Activated CD4-positive, alpha-beta T cell treated with anti-CD3 and anti-CD28 coated beads, Interleukin-2, amount 50 U/mL, for 4 hours (primary cell): ENCODE measurements at regions not wholly inside any gene's neighbourhood (a gene's known extent, or its start where the extent isn't known, plus 50 kb on each side); places are given as distances from the start of the nearest gene placed in this dataset.

Source experiments
- DNase-seq, 2 experiments: peaks; one replicate each; pipeline ENCODE4 v3.0.0-alpha.2; 2020

DNA sequence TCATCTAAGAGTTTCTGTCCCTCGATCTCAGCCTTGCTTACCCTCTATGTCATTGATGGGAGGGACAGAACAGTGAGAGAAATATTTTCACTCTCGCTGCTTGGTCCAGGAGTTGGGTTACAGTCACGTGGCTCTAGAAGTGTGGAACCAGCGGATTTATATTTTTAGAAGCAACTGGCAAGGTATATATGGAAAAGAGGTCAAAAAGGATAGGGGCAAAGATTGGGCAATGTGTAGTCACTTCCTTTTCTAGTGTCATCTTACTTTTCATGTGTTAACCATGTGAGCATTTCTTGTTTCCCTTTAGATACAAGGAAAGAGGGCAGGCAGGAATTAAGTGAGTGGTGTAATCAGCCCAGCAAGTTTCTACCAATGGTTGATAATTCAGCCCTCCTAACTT lies 111.5 kb upstream of the ZNF366 start:
- no peak for DNase-seq

DNA sequence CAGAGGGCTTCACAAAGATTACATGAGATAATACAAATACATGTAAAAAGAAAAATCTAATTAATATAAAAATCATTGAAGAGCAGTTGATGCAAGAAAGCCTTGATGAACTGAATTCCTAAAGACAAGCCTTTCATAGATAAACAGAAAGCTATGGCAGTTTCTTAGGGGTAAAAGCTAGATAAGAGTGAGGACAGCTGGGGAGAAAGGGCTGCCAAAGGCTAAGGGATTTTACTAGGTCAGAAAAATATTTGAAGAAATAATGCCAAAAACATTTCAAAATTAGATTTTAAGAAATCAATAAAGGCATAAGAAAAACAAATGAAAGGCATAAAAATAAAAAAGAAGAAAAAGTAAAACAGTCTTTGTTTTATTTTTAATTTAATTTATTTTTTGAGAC lies 107.9 kb upstream of the ZNF366 start:
- DNase-seq = no peak

GRCh38 chr5:72613515-72613914 lies 106.3 kb upstream of the ZNF366 start:
- DNase-seq = no peak

DNA sequence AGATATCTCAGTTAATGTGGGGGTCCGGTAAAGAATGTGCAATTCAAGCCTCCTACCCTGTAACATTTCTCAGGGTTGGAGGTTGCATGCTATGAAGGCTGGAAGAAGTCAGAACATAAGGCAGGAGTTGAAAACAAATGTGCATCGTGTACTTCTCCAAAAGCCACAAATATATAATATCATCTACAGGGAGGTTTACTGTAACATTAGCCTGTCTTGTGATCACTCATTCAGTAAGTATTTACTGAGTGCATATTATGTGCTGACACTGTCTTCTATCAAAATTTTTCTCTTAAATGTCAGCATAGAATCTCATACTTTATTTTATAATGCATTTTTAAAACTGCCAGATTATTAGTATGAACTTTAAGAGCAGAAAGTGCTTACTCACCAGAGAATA lies 105.6 kb upstream of the ZNF366 start:
- DNase-seq = no peak

GRCh38 chr5:72611118-72611730 lies 104.0 kb upstream of the ZNF366 start:
- peak; percentile 2 to 4 for DNase-seq

GRCh38 chr5:72608926-72609325 lies 101.7 kb upstream of the ZNF366 start:
- DNase-seq = no peak

DNA sequence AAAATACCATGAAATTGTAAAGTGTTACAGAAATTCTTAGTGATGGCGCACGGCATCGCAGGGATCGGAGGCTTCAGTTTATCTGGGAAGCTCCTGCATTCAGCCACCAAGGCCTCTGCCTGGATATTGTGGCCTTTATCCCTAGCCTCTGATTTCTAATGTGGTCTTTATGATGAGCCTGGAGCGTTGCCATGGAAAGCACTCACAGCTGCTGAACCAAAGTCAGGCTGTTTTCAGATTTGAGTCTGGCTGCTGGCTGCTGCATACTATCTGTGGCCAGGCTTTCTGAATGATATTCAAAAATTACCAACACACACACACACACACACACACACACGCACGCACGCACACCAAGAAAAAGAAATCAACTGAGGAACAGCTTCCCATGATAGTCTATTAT lies 101.1 kb upstream of the ZNF366 start:
- DNase-seq = no peak

DNA sequence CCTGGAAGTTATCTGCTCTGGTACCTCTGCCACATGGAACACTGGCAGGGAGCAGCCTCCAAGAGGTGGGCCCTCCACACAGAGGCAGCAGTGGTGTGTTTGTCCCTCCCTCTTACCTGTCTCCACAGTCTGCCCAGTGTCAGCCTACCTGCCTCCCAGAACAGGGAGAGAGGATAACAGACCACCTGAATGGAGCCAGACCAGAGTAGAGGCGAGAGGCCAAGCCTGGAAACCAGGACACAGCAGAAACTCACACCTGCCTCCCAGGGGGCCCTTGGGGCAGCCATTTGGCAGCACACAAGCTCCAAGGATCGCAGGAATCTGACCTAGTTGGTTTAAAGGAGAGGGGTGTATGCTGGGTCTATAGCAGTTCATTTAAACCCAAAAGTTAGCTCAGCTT lies 100.2 kb upstream of the ZNF366 start:
- no peak for DNase-seq

DNA sequence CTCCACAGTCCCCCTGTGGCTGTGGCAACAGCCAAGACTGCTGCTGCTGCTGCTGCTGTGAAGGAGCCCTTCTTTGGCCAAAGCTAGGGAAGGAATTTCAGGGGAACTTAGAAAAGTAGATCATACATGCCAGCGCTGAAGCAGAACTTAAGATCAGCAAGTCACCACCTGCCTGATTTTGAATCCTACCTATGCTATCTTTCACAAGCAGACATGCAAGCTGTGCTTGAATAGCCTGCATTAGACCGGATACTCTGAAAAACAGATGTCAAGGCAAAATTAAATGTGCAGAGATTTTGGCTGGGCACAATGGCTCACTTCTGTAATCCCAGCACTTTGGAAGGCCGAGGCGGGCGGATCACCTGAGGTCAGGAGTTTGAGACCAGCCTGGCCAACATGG lies 99.3 kb upstream of the ZNF366 start:
- DNase-seq = no peak

- DNase-seq = no peak
Observed at GRCh38 chr5:72605632-72606031, 98.4 kb upstream of the ZNF366 start.

DNA sequence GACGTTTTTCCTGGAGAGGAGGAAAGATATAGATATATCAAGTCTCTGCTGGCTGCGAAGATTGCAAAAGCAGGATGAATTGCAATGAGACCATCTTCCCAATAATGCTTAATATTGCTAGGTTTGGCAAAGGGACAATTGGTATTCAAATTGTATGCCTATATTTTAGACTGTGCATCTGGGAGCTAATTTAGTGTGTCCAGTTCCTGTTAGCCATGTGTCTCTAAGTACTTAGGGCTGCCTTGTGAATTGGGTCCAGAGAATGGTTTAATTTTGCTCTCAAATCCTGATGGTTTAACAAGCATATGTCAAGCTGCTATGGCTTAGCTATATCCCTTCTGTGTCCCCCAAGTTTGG lies 97.6 kb upstream of the ZNF366 start:
- no peak for DNase-seq

DNA sequence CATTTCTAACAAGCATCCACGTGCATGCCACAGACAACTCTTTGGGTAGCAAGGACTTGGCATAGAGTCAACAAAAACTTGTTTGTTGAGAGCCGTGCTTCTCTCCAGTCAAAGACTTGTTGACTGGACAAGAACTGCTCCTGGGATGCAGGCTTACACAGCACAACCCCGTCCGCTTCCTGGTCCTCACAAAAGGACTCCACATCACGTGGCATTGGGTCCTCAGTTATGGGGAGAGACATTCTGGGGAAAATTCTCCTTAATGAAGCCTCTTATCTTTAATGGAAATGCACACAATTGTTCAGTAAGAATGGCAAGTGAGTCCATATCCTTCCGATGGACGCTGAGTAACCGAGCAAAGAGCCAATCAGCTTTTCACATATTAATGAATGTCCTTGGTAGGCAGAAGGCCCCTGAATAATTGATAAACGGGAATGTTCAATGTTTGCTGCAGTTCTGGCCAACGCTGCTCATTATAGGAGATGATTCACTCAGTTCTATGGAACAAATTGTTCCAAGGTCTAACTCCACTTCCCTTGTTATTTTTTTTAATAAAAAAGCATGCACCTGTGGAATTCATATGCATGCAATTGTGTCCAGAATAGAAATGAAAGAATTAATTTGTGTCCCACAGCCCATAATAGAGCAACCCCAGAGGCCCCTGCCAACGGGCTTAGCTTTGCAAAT lies 97.0 kb upstream of the ZNF366 start:
- no peak for DNase-seq

DNA sequence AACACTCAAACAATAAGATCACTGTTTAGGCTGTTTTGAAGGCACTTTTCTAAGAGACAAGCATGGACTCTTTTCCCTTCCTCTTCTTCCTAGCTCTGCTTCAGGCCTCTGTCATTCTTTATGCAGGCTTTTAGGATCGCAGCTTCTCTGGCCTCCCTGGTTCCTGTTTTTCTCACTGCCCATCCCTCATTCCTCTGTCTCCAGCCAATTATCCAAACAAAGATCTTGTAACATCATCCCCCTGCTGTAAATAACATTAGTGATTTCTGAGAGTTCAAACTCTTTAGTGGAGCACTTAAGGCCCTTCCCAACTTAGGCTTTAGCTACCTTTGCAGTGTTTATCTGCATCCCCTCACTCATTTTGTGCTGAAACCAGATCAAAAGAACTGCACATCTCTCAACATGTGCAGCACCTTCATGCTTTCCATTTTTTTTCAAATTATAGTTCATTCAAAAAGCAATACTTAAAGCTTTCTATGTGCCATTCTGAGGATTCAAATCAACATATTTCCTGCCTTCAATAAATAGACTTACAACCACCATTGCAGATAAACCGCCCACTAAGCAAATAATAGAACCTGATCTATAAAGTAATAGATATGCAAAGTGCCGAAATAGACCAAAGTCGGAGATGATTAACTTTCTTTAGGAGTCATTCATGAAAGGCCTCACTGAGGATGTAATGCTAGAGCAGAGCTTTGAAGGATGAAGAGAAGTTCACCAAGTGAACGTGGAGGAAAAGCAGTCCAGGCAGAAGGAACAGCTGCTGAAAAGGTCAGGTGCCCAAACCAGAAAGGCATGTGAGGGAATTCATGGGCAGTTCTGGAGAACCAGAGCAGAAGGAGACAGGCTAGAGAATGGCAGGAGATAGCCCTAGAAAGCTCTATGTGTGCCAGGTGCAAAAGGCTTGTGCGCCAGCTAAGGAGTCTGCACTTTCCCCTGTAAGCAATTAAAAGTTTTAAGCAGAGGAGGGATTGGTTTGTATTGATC lies 95.8 kb upstream of the ZNF366 start:
- no peak for DNase-seq

GRCh38 chr5:72601861-72602260 lies 94.7 kb upstream of the ZNF366 start:
- DNase-seq = no peak

GRCh38 chr5:72600391-72600981 lies 93.3 kb upstream of the ZNF366 start:
- no peak for DNase-seq

DNA sequence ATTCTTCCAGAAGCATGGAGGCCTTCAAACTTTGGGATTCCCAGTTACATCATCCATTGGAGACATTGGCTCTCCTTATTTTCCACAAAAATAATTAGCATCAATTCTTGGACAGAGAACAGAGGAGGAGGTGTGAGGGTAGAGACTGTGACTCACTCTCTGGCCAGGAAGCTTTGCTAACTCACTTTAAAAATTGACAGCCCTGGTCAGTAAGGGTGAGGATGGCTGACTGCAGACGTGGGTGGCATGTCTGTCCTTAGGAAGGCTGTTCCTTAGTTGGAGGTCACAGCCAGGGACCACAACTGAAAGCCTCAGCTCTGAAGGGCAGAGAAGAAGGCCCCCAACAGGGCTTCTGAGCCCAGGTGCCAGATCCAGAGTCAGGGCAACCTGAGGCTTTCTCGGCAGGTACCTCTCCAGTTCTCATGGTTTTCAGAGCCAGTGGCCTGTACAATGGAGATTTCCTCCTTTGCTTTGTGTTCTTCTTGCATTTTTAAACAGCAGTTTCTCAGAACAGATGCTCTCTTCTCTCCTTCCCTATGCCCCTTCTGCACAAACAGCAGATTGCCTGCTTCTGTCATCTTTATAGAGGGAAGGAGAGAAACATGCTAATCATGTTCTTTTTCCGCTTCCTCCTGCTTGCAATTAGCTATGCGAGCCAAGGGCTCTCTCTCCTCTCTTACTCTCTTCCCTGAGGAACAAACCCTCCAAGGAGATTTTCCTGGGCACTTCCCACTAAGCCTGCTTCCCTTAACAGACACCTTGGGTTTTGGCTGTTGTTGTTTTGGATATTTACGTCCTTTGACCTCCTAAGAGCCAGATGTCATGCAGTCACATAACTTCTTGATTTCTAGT lies 92.5 kb upstream of the ZNF366 start:
- no peak for DNase-seq

GRCh38 chr5:72599065-72599433 lies 91.8 kb upstream of the ZNF366 start:
- no peak for DNase-seq

DNA sequence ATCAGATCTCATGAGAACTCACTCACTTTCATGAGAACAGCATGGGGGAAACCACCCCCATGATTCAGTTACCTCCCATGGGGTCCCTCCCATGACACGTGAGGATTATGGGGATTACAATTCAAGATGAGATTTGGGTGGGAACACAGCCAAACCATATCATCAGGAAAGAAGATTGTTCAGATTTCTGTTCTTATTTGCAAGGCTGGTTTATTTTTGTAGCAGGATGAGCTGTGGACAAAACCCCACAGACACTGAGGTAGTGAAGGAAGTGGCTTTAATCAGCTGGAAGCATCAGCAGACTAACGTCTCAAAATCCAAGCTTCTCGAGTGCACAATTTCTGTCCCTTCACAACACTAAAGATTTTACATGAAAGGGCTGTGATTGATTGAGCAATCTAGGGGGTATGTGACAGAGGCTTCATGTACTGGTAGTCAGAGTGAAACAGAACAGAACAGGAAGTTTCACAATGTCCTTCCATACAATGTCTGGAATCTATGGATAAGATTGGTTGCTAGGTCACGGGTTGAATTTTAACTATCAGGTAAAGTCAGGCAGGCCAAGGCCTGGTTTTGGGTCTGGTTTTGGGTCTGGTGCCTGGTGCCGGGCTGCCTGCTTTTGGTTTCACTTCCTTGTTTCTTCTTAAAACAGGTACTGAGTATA lies 91.3 kb upstream of the ZNF366 start:
- DNase-seq = no peak

- no peak for DNase-seq
Observed at GRCh38 chr5:72597456-72597948, 90.3 kb upstream of the ZNF366 start.

DNA sequence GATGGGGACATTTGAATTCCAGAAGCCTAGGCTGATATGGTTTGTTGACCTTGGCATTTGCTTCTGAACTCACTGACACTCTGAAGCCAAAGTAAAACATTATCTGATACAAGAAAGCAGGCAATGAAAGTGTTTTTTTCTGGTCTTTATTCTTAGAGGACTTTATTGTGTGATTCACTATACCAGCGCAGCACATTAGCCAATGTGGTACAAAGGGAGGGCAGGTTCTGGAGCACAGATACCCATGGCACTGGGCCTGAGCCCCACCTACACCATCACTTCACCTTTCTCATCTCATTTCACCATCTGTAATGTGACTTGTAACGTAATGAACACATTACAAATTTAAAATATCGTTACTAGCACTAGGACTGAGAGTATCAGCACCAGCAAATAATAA lies 89.7 kb upstream of the ZNF366 start:
- no peak for DNase-seq

- no peak for DNase-seq
Observed at GRCh38 chr5:72588640-72589039, 81.4 kb upstream of the ZNF366 start.
